ENCODE measurements at regions not wholly inside any gene's neighbourhood (a gene's known extent, or its start where the extent isn't known, plus 50 kb on each side); places are given as distances from the start of the nearest gene placed in this dataset.

GRCh38 chr7:18420748-18421147 lies 74.8 kb upstream of the HDAC9 start:
- no peak for DNase-seq

GRCh38 chr7:18421297-18422002 lies 74.1 kb upstream of the HDAC9 start:
- no peak for DNase-seq

GRCh38 chr7:18425227-18425626 lies 70.3 kb upstream of the HDAC9 start:
- DNase-seq = no peak

GRCh38 chr7:18425838-18426445 lies 69.6 kb upstream of the HDAC9 start:
- DNase-seq = no peak

GRCh38 chr7:18426564-18427226 lies 68.9 kb upstream of the HDAC9 start:
- DNase-seq = no peak

GRCh38 chr7:18429547-18429946 lies 66.0 kb upstream of the HDAC9 start:
- DNase-seq = no peak

- no peak for DNase-seq
Measured at GRCh38 chr7:18430810-18431209, 64.7 kb upstream of the HDAC9 start.

- no peak for DNase-seq
Measured at GRCh38 chr7:18434171-18434570, 61.4 kb upstream of the HDAC9 start.

- DNase-seq = no peak
Measured at GRCh38 chr7:18437101-18437500, 58.4 kb upstream of the HDAC9 start.

GRCh38 chr7:18440934-18441333 lies 54.6 kb upstream of the HDAC9 start:
- DNase-seq = no peak

- DNase-seq = no peak
Measured at GRCh38 chr7:18444826-18445225, 50.7 kb upstream of the HDAC9 start.

- no peak for DNase-seq
Measured at GRCh38 chr7:18445483-18445882, 50.1 kb upstream of the HDAC9 start.
